HepG2 (cell line): ENCODE measurements at regions not wholly inside any gene's neighbourhood (a gene's known extent, or its start where the extent isn't known, plus 50 kb on each side); places are given as distances from the start of the nearest gene placed in this dataset.

Source experiments
- ATAC-seq: fragments of 200-7000 bp; cut with Tn5 transposase; 3 replicates; pipeline ENCODE4 v1.9.1; 2020; ENCODE audit warnings: mild to moderate bottlenecking, moderate library complexity
- BruUV-seq: library from RNA; stranded (reverse); fragments of 400-500 nt; replicated peaks from 2 replicates; lab custom pipeline; 2021; lab: Mats Ljungman, UMichigan
- CTCF ChIA-PET: fragments of 300-600 bp; formaldehyde crosslinking; extraction: SDS; loops from one replicate; lab custom pipeline; 2021; ENCODE audit warnings: low total read pairs, inconsistent platforms, low intra/inter-chr PET ratio; lab: Yijun Ruan, JAX
- POLR2A ChIA-PET: fragments of 350-600 bp; sonication (Branson Sonifier 250); formaldehyde crosslinking; loops from one replicate; lab custom pipeline; 2020; ENCODE audit warnings: antibody characterized with exemption, inconsistent platforms; lab: Yijun Ruan, JAX
- DNase-seq: peaks from one replicate; pipeline ENCODE4 v3.0.0-alpha.2; 2015; ENCODE audit warnings: low spot score
- FAIRE-seq: peaks from 3 replicates; lab custom pipeline; 2011; peaks lifted over from hg19 to GRCh38; lab: Jason Lieb, UNC
- H2AFZ ChIP-seq: one replicate; pipeline ENCODE4 v1.6.1; 2011; ENCODE audit warnings: low read length, inconsistent platforms
- H3K27ac ChIP-seq: fragments of 300-600 bp; 3 replicates; pipeline ENCODE4 v1.8.0; 2011; ENCODE audit warnings: mixed run types, mild to moderate bottlenecking, mixed read lengths, low read length, inconsistent platforms; ENCODE audit not compliant: insufficient read depth; ENCODE audit errors: extremely low read length
- H3K27me3 ChIP-seq, 2 experiments: fragments of 200-600 bp in 1 of 2; 2 replicates in 1 of 2; 3 replicates in 1 of 2; pipeline versions ENCODE4 v1.6.0 to v1.8.0; 2011; ENCODE audit warnings: low read length in 2 of 2, mild to moderate bottlenecking in 2 of 2, moderate library complexity in 2 of 2, inconsistent platforms in 1 of 2; ENCODE audit not compliant: insufficient read depth in 2 of 2, control insufficient read depth in 1 of 2
- H3K36me3 ChIP-seq, 2 experiments: fragments of 200-600 bp in 1 of 2; replicated peaks in 1 of 2; 2 replicates in 1 of 2; 3 replicates in 1 of 2; pipeline versions ENCODE4 v1.5.1 to v1.8.0; 2011; ENCODE audit warnings: low read length in 2 of 2, inconsistent platforms in 1 of 2; ENCODE audit not compliant: insufficient read depth in 2 of 2, control insufficient read depth in 1 of 2
- H3K4me1 ChIP-seq: 2 replicates; pipeline ENCODE4 v1.5.1; 2012; ENCODE audit warnings: low read length, inconsistent platforms; ENCODE audit not compliant: insufficient read depth
- H3K4me2 ChIP-seq: 2 replicates; pipeline ENCODE4 v1.6.0; 2011; ENCODE audit warnings: low read depth, low read length, inconsistent platforms
- H3K4me3 ChIP-seq, 3 experiments: fragments of 200-600 bp in 1 of 3; sonication (generic), shearing (Covaris generic) in 1 of 3; replicated peaks in 1 of 3; 2 replicates each; pipeline ENCODE4 v1.5.1; 2011 to 2016; ENCODE audit warnings: low read length in 3 of 3, inconsistent platforms in 2 of 3, low read depth in 2 of 3, mild to moderate bottlenecking in 2 of 3, control low read depth in 1 of 3, mixed read lengths in 1 of 3; ENCODE audit not compliant: insufficient read depth in 1 of 3
- H3K79me2 ChIP-seq: one replicate; pipeline ENCODE4 v1.6.1; 2011; ENCODE audit warnings: low read length, inconsistent platforms; ENCODE audit not compliant: insufficient read depth
- H3K9ac ChIP-seq: 2 replicates; pipeline ENCODE4 v1.6.0; 2011; ENCODE audit warnings: mild to moderate bottlenecking, low read depth, low read length, inconsistent platforms; ENCODE audit not compliant: insufficient read depth
- H3K9me3 ChIP-seq: 2 replicates; pipeline ENCODE4 v1.5.1; 2012; ENCODE audit warnings: mild to moderate bottlenecking, low read length
- H4K20me1 ChIP-seq: 2 replicates; pipeline ENCODE4 v1.6.0; 2011; ENCODE audit warnings: inconsistent platforms, mild to moderate bottlenecking, low read length, moderate library complexity; ENCODE audit not compliant: insufficient read depth
- BCL6 ChIP-seq: IDR thresholded peaks from 2 replicates; pipeline ENCODE4 v1.6.1; 2016; ENCODE audit warnings: missing genetic modification reagents, missing compliant biosample characterization
- GPBP1L1 ChIP-seq: sonication (generic); formaldehyde crosslinking; IDR thresholded peaks from 2 replicates; pipeline ENCODE4 v1.5.0; 2020; ENCODE audit warnings: mild to moderate bottlenecking, missing genetic modification reagents
- JUN ChIP-seq: sonication (generic); formaldehyde crosslinking; IDR thresholded peaks from 2 replicates; pipeline ENCODE4 v1.4.0; 2020; ENCODE audit warnings: mild to moderate bottlenecking, missing genetic modification reagents
- NFIC ChIP-seq: IDR thresholded peaks from 2 replicates; pipeline ENCODE4 v1.6.1; 2012; ENCODE audit warnings: mild to moderate bottlenecking, low read length, inconsistent platforms
- NPAS2 ChIP-seq: sonication (generic); formaldehyde crosslinking; IDR thresholded peaks from 2 replicates; pipeline ENCODE4 v1.8.0; 2022; ENCODE audit warnings: mild to moderate bottlenecking, missing genetic modification reagents, borderline replicate concordance
- REXO4 ChIP-seq: sonication (generic); formaldehyde crosslinking; IDR thresholded peaks from 2 replicates; pipeline ENCODE4 v1.8.0; 2022; ENCODE audit warnings: missing genetic modification reagents, mild to moderate bottlenecking, borderline replicate concordance
- SMAD9 ChIP-seq: sonication (generic); formaldehyde crosslinking; IDR thresholded peaks from 2 replicates; pipeline ENCODE4 v1.5.1; 2020; ENCODE audit warnings: mild to moderate bottlenecking, missing genetic modification reagents
- ZBTB25 ChIP-seq: IDR thresholded peaks from 2 replicates; pipeline ENCODE4 v1.6.1; 2018; ENCODE audit warnings: missing genetic modification reagents
- ZNF234 ChIP-seq: sonication (generic); formaldehyde crosslinking; conservative IDR thresholded peaks from 2 replicates; pipeline ENCODE4 v1.5.1; 2020; ENCODE audit warnings: mild to moderate bottlenecking, missing genetic modification reagents
- ZNF713 ChIP-seq: sonication (generic); formaldehyde crosslinking; IDR thresholded peaks from 2 replicates; pipeline ENCODE4 v1.4.0; 2020; ENCODE audit warnings: mild to moderate bottlenecking, missing genetic modification reagents
- ZNF761 ChIP-seq: sonication (generic); formaldehyde crosslinking; conservative IDR thresholded peaks from 2 replicates; pipeline ENCODE4 v1.4.0; 2020; ENCODE audit warnings: mild to moderate bottlenecking, missing genetic modification reagents
- WGBS: methylation state at CpG from one replicate; pipeline ENCODE4 v1.1.6; 2017; ENCODE audit warnings: low lambda C conversion rate; 5-methylcytosine and 5-hydroxymethylcytosine counted together
- in situ Hi-C: cut with HindIII; loops from 2 replicates; pipeline ENCODE4 v1.10.0; 2017; ENCODE audit warnings: low pct_unique_long_range_greater_than_20kb; ENCODE audit not compliant: extremely low pct_ligation_motif_present
- intact Hi-C: fragments of 100-400 bp; cut with micrococcal nuclease; formaldehyde crosslinking; loops from one replicate; pipeline ENCODE4 v1.10.0; 2022; ENCODE audit not compliant: unreplicated experiment
- TF ChIP-seq, protein P1 (sequence below): sonication (generic); formaldehyde crosslinking; IDR thresholded peaks from 2 replicates; pipeline ENCODE4 v1.4.0; 2020; ENCODE audit warnings: missing genetic modification reagents
- TF ChIP-seq, protein P2 (sequence below): sonication (generic); formaldehyde crosslinking; IDR thresholded peaks from 2 replicates; pipeline ENCODE4 v1.5.0; 2020; ENCODE audit warnings: missing genetic modification reagents
- TF ChIP-seq, protein P3 (sequence below): sonication (generic); formaldehyde crosslinking; IDR thresholded peaks from 2 replicates; pipeline ENCODE4 v1.4.0; 2020; ENCODE audit warnings: missing genetic modification reagents, mild to moderate bottlenecking, borderline replicate concordance
- TF ChIP-seq, protein P4 (sequence below): IDR thresholded peaks from 2 replicates; pipeline ENCODE4 v1.6.1; 2016; ENCODE audit warnings: missing biosample characterization, missing genetic modification reagents, low read depth

GRCh38 chr12:111150921-111151840, 217.7 kb downstream of the PHETA1 start:
- 33% methylated on average over 17 of the region's 20 CpGs for WGBS
- ChIA-PET CTCF (no interaction called here), POLR2A (no interaction called here)
- FAIRE-seq, result no peak
- Histone ChIP-seq H3K4me1 (no peaks in the 10 kb centered on the region), H3K36me3 (no peaks in the 10 kb centered on the region), H3K27ac (no peak overlapping the region), H3K4me2 (no peak overlapping the region), H3K4me3 (no peak overlapping the region), H3K27me3 (peaks cover 3 to 32% of the 10 kb centered on the region in 2 experiments; a peak in 3 of 5 replicates), H3K79me2 (no peaks in the 10 kb centered on the region), H2AFZ (no peak overlapping the region), H4K20me1 (no peaks in the 10 kb centered on the region), H3K9ac (no peak overlapping the region), H3K9me3 (no peaks in the 10 kb centered on the region)
- BruUV-seq, result no TSS peak
- no peak for ATAC-seq
- intact Hi-C loops (no loop called here), in situ Hi-C loops (no loop called here)
- DNase-seq, result no peak
- TF ChIP-seq NPAS2 (CRISPR knock-in tag) (no peak), JUN (CRISPR knock-in tag) (no peak), SMAD9 (CRISPR knock-in tag) (no peak), GPBP1L1 (CRISPR knock-in tag) (no peak), ZNF761 (CRISPR knock-in tag) (no peak), NFIC (no peak), ZNF713 (CRISPR knock-in tag) (no peak), REXO4 (CRISPR knock-in tag) (no peak), BCL6 (CRISPR knock-in tag) (no peak), ZNF234 (CRISPR knock-in tag) (no peak), ZBTB25 (CRISPR knock-in tag) (no peak)
- TF ChIP-seq, protein P1, sequence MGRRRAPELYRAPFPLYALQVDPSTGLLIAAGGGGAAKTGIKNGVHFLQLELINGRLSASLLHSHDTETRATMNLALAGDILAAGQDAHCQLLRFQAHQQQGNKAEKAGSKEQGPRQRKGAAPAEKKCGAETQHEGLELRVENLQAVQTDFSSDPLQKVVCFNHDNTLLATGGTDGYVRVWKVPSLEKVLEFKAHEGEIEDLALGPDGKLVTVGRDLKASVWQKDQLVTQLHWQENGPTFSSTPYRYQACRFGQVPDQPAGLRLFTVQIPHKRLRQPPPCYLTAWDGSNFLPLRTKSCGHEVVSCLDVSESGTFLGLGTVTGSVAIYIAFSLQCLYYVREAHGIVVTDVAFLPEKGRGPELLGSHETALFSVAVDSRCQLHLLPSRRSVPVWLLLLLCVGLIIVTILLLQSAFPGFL (CRISPR knock-in tag), result no peak
- TF ChIP-seq, protein P2, sequence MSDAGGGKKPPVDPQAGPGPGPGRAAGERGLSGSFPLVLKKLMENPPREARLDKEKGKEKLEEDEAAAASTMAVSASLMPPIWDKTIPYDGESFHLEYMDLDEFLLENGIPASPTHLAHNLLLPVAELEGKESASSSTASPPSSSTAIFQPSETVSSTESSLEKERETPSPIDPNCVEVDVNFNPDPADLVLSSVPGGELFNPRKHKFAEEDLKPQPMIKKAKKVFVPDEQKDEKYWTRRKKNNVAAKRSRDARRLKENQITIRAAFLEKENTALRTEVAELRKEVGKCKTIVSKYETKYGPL, result no peak
- TF ChIP-seq, protein P3, sequence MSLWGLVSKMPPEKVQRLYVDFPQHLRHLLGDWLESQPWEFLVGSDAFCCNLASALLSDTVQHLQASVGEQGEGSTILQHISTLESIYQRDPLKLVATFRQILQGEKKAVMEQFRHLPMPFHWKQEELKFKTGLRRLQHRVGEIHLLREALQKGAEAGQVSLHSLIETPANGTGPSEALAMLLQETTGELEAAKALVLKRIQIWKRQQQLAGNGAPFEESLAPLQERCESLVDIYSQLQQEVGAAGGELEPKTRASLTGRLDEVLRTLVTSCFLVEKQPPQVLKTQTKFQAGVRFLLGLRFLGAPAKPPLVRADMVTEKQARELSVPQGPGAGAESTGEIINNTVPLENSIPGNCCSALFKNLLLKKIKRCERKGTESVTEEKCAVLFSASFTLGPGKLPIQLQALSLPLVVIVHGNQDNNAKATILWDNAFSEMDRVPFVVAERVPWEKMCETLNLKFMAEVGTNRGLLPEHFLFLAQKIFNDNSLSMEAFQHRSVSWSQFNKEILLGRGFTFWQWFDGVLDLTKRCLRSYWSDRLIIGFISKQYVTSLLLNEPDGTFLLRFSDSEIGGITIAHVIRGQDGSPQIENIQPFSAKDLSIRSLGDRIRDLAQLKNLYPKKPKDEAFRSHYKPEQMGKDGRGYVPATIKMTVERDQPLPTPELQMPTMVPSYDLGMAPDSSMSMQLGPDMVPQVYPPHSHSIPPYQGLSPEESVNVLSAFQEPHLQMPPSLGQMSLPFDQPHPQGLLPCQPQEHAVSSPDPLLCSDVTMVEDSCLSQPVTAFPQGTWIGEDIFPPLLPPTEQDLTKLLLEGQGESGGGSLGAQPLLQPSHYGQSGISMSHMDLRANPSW (CRISPR knock-in tag), result no peak
- TF ChIP-seq, protein P4, sequence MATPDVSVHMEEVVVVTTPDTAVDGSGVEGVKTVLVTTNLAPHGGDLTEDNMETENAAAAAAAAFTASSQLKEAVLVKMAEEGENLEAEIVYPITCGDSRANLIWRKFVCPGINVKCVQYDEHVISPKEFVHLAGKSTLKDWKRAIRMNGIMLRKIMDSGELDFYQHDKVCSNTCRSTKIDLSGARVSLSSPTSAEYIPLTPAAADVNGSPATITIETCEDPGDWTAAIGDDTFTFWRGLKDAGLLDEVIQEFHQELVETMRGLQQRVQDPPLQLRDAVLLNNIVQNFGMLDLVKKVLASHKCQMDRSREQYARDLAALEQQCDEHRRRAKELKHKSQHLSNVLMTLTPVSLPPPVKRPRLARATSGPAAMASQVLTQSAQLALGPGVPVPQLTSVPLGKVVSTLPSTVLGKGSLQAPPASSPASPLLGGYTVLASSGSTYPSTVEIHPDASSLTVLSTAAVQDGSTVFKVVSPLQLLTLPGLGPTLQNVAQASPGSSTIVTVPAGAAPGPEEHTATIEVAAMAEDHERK, result no peak
